Breast epithelium (tissue), 3 donors: ENCODE measurements at regions not wholly inside any gene's neighbourhood (a gene's known extent, or its start where the extent isn't known, plus 50 kb on each side); places are given as distances from the start of the nearest gene placed in this dataset.

ENCODE experiments used
- POLR2A ChIP-seq: fragments of 450-650 bp; IDR thresholded peaks from one replicate; pipeline ENCODE4 v1.6.1; 2016; ENCODE audit warnings: antibody characterized with exemption, mild to moderate bottlenecking, moderate library complexity
- TF ChIP-seq, protein P1 (sequence below), 3 donors: fragments of 450-650 bp; IDR thresholded peaks; one replicate each; pipeline ENCODE4 v1.5.1; 2016 to 2017; ENCODE audit warnings: antibody characterized with exemption in 3 of 3, mild to moderate bottlenecking in 3 of 3, moderate library complexity in 3 of 3

DNA sequence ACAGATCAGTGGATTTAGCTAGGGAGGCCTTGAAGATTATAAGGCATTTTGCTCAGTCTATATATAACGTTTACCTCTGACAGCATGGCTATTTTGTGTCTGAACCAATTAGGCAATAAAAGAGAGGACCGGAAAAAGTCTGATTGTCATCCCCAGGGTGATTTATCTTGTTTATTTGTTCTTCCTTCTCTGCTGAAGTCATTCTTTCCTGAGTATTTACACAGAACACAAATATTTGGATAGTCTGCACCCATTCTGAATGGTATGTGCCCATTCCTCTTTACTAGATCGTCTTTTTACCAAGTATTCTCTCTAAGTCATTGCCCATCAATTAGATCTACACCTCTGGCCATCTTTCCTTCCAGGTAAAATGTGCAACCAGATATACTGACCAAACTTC lies 1602.9 kb downstream of the KCNT2 start:
- TF ChIP-seq, protein P1, sequence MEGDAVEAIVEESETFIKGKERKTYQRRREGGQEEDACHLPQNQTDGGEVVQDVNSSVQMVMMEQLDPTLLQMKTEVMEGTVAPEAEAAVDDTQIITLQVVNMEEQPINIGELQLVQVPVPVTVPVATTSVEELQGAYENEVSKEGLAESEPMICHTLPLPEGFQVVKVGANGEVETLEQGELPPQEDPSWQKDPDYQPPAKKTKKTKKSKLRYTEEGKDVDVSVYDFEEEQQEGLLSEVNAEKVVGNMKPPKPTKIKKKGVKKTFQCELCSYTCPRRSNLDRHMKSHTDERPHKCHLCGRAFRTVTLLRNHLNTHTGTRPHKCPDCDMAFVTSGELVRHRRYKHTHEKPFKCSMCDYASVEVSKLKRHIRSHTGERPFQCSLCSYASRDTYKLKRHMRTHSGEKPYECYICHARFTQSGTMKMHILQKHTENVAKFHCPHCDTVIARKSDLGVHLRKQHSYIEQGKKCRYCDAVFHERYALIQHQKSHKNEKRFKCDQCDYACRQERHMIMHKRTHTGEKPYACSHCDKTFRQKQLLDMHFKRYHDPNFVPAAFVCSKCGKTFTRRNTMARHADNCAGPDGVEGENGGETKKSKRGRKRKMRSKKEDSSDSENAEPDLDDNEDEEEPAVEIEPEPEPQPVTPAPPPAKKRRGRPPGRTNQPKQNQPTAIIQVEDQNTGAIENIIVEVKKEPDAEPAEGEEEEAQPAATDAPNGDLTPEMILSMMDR (IDR thresholded peaks at IDR 0.05), result no peak
- no peak for TF ChIP-seq POLR2A
